K562 (cell line): ENCODE measurements at regions not wholly inside any gene's neighbourhood (a gene's known extent, or its start where the extent isn't known, plus 50 kb on each side); places are given as distances from the start of the nearest gene placed in this dataset.

Experiments
- ARHGAP35 ChIP-seq: fragments of 450-650 bp; IDR thresholded peaks from 2 replicates; pipeline ENCODE4 v1.6.1; 2018; ENCODE audit not compliant: partially characterized antibody
- CTBP1 ChIP-seq: fragments of 450-650 bp; IDR thresholded peaks from 2 replicates; pipeline ENCODE4 v1.6.1; 2016; ENCODE audit warnings: borderline replicate concordance
- DMBX1 ChIP-seq: fragments of 250-450 bp; sonication (Bioruptor Pico); IDR thresholded peaks from 2 replicates; pipeline ENCODE4 v1.8.0; 2022; ENCODE audit warnings: inconsistent platforms, mild to moderate bottlenecking, moderate library complexity, borderline replicate concordance
- FOSL1 ChIP-seq: fragments of 200-800 bp; sonication (Bioruptor generic); conservative IDR thresholded peaks from 2 replicates; pipeline ENCODE4 v1.6.1; 2016; ENCODE audit warnings: missing genetic modification characterization, missing compliant biosample characterization
- FOXA1 ChIP-seq: fragments of 450-650 bp; IDR thresholded peaks from 2 replicates; pipeline ENCODE4 v1.6.1; 2016; ENCODE audit warnings: mild to moderate bottlenecking, borderline replicate concordance
- KLF6 ChIP-seq: fragments of 250-450 bp; sonication (Bioruptor Pico); IDR thresholded peaks from 2 replicates; pipeline ENCODE4 v1.4.0; 2020; ENCODE audit warnings: mild to moderate bottlenecking, moderate library complexity, borderline replicate concordance
- SP2 ChIP-seq: IDR thresholded peaks from 2 replicates; pipeline ENCODE4 v1.6.1; 2011; ENCODE audit warnings: mild to moderate bottlenecking, low read depth, low read length, moderate library complexity; ENCODE audit not compliant: poor library complexity, severe bottlenecking; ENCODE audit errors: extremely low read depth
- STAG1 ChIP-seq: sonication (generic); formaldehyde crosslinking; IDR thresholded peaks from 2 replicates; pipeline ENCODE4 v1.5.0; 2020; ENCODE audit warnings: missing genetic modification reagents, borderline replicate concordance
- TRIM24 ChIP-seq, 2 experiments: fragments of 450-650 bp; IDR thresholded peaks; 2 replicates each; pipeline ENCODE4 v1.6.1; 2016
- ZBTB17 ChIP-seq: fragments of 450-650 bp; formaldehyde crosslinking; IDR thresholded peaks from 2 replicates; pipeline ENCODE4 v1.4.0; 2020; ENCODE audit warnings: mild to moderate bottlenecking
- ZEB2 ChIP-seq: fragments of 450-650 bp; IDR thresholded peaks from 2 replicates; pipeline ENCODE4 v1.6.1; 2016
- ZFPM2 ChIP-seq: fragments of 250-450 bp; sonication (Bioruptor Pico); IDR thresholded peaks from 2 replicates; pipeline ENCODE4 v1.5.1; 2022; ENCODE audit warnings: mild to moderate bottlenecking
- ZNF133 ChIP-seq: fragments of 250-450 bp; sonication (Bioruptor Pico); IDR thresholded peaks from 2 replicates; pipeline ENCODE4 v1.4.0; 2020; ENCODE audit warnings: mild to moderate bottlenecking
- ZNF175 ChIP-seq: fragments of 200-800 bp; sonication (Bioruptor generic); IDR thresholded peaks from 2 replicates; pipeline ENCODE4 v1.6.1; 2016; ENCODE audit warnings: low read depth, mild to moderate bottlenecking, missing genetic modification characterization, missing compliant biosample characterization
- ZNF384 ChIP-seq: IDR thresholded peaks from 2 replicates; pipeline ENCODE4 v1.6.1; 2012; ENCODE audit warnings: low read depth, low read length, improper control_type of control experiment
- TF ChIP-seq, protein P1 (sequence below), 2 experiments: fragments of 450-650 bp in 1 of 2; sonication (generic) in 1 of 2; formaldehyde crosslinking in 1 of 2; IDR thresholded peaks in 1 of 2; conservative IDR thresholded peaks in 1 of 2; 2 replicates each; pipeline versions ENCODE4 v1.6.1 to v1.8.1; 2016 to 2023; ENCODE audit warnings: mild to moderate bottlenecking in 2 of 2, moderate library complexity in 2 of 2, inconsistent platforms in 1 of 2, missing genetic modification reagents in 1 of 2
- TF ChIP-seq, protein P2 (sequence below): fragments of 450-650 bp; formaldehyde crosslinking; conservative IDR thresholded peaks from 2 replicates; pipeline ENCODE4 v1.4.0; 2022; ENCODE audit warnings: mild to moderate bottlenecking, missing genetic modification characterization
- TF ChIP-seq, protein P3 (sequence below): fragments of 450-650 bp; IDR thresholded peaks from 2 replicates; pipeline ENCODE4 v1.6.1; 2018; ENCODE audit warnings: mild to moderate bottlenecking, low read depth; ENCODE audit not compliant: partially characterized antibody
- TF ChIP-seq, protein P4 (sequence below): fragments of 450-650 bp; formaldehyde crosslinking; IDR thresholded peaks from 2 replicates; pipeline ENCODE4 v1.4.0; 2022; ENCODE audit warnings: missing genetic modification characterization
- TF ChIP-seq, protein P5 (sequence below): fragments of 450-650 bp; formaldehyde crosslinking; IDR thresholded peaks from 2 replicates; pipeline ENCODE4 v1.4.0; 2022; ENCODE audit warnings: mild to moderate bottlenecking, moderate library complexity
- TF ChIP-seq, protein P6 (sequence below): sonication (generic); formaldehyde crosslinking; IDR thresholded peaks from 2 replicates; pipeline ENCODE4 v1.4.0; 2020; ENCODE audit warnings: mild to moderate bottlenecking, missing genetic modification reagents

DNA sequence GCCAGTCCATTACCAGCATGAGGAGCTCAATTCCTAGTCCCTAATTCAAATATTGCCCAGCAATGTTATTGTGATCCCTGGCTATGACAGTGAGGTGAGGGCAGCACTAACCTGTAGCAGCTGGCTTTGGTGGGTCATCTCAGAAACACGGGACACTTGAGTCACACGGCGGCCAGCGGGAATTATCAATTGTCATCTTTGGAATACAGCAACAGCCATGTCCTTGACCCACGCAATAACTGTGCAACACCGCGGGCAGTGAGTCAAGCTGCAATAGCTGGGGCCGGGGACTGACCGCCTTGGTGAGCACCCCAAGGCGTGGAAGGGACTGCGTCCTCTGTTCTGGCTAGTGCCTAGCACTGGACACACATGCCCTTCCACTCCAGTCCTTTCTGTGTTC, 62.5 kb upstream of the ALDH1B1 start (continued):
- TF ChIP-seq FOSL1 (tag) (peak; percentile 84), KLF6 (CRISPR knock-in tag) (no peak), TRIM24 (IDR thresholded peaks at IDR 0.05) (peak; percentile 65 to 84; a peak in 2 of 4 replicates), ZFPM2 (CRISPR knock-in tag) (no peak), ZEB2 (no peak), ZNF175 (CRISPR knock-in tag) (peak; percentile 48; the same call in 1 of the 2 replicates), ARHGAP35 (no peak), ZNF384 (no peak), ZNF133 (CRISPR knock-in tag) (no peak), FOXA1 (no peak), STAG1 (CRISPR knock-in tag) (no peak), SP2 (no peak), CTBP1 (0 out of 2 replicates have a peak, but pooled peaks have one; percentile 11), DMBX1 (peak; percentile 32; the same call in 1 of the 2 replicates), ZBTB17 (CRISPR knock-in tag) (no peak)
- TF ChIP-seq, protein P1, sequence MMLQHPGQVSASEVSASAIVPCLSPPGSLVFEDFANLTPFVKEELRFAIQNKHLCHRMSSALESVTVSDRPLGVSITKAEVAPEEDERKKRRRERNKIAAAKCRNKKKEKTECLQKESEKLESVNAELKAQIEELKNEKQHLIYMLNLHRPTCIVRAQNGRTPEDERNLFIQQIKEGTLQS (IDR thresholded peaks at IDR 0.05) = peak; percentile 76; the same call in 1 of the 2 replicates
- TF ChIP-seq, protein P1 (CRISPR knock-in tag; conservative IDR thresholded peaks at IDR 0.05) = no peak
- TF ChIP-seq, protein P2, sequence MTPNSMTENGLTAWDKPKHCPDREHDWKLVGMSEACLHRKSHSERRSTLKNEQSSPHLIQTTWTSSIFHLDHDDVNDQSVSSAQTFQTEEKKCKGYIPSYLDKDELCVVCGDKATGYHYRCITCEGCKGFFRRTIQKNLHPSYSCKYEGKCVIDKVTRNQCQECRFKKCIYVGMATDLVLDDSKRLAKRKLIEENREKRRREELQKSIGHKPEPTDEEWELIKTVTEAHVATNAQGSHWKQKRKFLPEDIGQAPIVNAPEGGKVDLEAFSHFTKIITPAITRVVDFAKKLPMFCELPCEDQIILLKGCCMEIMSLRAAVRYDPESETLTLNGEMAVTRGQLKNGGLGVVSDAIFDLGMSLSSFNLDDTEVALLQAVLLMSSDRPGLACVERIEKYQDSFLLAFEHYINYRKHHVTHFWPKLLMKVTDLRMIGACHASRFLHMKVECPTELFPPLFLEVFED (CRISPR knock-in tag) = 0 out of 2 replicates have a peak, but pooled peaks have one; percentile 58
- TF ChIP-seq, protein P3, sequence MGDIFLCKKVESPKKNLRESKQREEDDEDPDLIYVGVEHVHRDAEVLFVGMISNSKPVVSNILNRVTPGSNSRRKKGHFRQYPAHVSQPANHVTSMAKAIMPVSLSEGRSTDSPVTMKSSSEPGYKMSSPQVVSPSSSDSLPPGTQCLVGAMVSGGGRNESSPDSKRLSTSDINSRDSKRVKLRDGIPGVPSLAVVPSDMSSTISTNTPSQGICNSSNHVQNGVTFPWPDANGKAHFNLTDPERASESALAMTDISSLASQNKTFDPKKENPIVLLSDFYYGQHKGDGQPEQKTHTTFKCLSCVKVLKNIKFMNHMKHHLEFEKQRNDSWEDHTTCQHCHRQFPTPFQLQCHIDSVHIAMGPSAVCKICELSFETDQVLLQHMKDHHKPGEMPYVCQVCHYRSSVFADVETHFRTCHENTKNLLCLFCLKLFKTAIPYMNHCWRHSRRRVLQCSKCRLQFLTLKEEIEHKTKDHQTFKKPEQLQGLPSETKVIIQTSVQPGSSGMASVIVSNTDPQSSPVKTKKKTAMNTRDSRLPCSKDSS = no peak
- TF ChIP-seq, protein P4, sequence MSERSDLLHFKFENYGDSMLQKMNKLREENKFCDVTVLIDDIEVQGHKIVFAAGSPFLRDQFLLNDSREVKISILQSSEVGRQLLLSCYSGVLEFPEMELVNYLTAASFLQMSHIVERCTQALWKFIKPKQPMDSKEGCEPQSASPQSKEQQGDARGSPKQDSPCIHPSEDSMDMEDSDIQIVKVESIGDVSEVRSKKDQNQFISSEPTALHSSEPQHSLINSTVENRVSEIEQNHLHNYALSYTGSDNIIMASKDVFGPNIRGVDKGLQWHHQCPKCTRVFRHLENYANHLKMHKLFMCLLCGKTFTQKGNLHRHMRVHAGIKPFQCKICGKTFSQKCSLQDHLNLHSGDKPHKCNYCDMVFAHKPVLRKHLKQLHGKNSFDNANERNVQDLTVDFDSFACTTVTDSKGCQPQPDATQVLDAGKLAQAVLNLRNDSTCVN = no peak
- TF ChIP-seq, protein P5, sequence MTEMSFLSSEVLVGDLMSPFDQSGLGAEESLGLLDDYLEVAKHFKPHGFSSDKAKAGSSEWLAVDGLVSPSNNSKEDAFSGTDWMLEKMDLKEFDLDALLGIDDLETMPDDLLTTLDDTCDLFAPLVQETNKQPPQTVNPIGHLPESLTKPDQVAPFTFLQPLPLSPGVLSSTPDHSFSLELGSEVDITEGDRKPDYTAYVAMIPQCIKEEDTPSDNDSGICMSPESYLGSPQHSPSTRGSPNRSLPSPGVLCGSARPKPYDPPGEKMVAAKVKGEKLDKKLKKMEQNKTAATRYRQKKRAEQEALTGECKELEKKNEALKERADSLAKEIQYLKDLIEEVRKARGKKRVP (CRISPR knock-in tag) = peak; percentile 70
- TF ChIP-seq, protein P6, sequence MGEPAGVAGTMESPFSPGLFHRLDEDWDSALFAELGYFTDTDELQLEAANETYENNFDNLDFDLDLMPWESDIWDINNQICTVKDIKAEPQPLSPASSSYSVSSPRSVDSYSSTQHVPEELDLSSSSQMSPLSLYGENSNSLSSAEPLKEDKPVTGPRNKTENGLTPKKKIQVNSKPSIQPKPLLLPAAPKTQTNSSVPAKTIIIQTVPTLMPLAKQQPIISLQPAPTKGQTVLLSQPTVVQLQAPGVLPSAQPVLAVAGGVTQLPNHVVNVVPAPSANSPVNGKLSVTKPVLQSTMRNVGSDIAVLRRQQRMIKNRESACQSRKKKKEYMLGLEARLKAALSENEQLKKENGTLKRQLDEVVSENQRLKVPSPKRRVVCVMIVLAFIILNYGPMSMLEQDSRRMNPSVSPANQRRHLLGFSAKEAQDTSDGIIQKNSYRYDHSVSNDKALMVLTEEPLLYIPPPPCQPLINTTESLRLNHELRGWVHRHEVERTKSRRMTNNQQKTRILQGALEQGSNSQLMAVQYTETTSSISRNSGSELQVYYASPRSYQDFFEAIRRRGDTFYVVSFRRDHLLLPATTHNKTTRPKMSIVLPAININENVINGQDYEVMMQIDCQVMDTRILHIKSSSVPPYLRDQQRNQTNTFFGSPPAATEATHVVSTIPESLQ (CRISPR knock-in tag) = no peak
